ENCODE measurements at regions not wholly inside any gene's neighbourhood (a gene's known extent, or its start where the extent isn't known, plus 50 kb on each side); places are given as distances from the start of the nearest gene placed in this dataset.

- TF ChIP-seq EP300 (IDR thresholded peaks at IDR 0.05; ENCODE audit: borderline replicate concordance in 1 of 2, low read depth in 2 of 2, low read length in 2 of 2): no peak
- TF ChIP-seq CBX5 (IDR thresholded peaks at IDR 0.05; ENCODE audit: low read depth, low read length): no peak
- TF ChIP-seq CTBP2 (IDR thresholded peaks at IDR 0.05; ENCODE audit: borderline replicate concordance, insufficient read depth, insufficient read length, low read length): no peak
- TF ChIP-seq, protein P1, sequence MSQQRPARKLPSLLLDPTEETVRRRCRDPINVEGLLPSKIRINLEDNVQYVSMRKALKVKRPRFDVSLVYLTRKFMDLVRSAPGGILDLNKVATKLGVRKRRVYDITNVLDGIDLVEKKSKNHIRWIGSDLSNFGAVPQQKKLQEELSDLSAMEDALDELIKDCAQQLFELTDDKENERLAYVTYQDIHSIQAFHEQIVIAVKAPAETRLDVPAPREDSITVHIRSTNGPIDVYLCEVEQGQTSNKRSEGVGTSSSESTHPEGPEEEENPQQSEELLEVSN (IDR thresholded peaks at IDR 0.05): no peak
These were observed 76.4 kb upstream of the DRD2 start (continued) for GRCh38 chr11:113551645-113552044.

Measured in H1 (cell line).